Adrenal gland (tissue), 9 donors: ENCODE measurements at regions not wholly inside any gene's neighbourhood (a gene's known extent, or its start where the extent isn't known, plus 50 kb on each side); places are given as distances from the start of the nearest gene placed in this dataset.

ENCODE experiments used
- DNase-seq, 7 donors: peaks; one replicate each; pipeline ENCODE4 v3.0.0-alpha.2; 2019 to 2020
- H3K27ac ChIP-seq, 5 donors: fragments of 200-600 bp; sonication (generic) in 4 of 5; 1 replicate in 3 of 5; 2 replicates in 2 of 5; pipeline versions ENCODE4 v1.5.1 to v1.8.0; 2016 to 2020; ENCODE audit warnings: mild to moderate bottlenecking in 1 of 5
- H3K27me3 ChIP-seq: fragments of 200-600 bp; 2 replicates; pipeline ENCODE4 v1.8.0; 2021
- H3K36me3 ChIP-seq, 2 donors: fragments of 200-600 bp; replicated peaks in 1 of 2; 1 replicate in 1 of 2; 2 replicates in 1 of 2; pipeline versions ENCODE4 v1.5.1 to v1.8.0; 2018 to 2022
- H3K4me1 ChIP-seq, 2 donors: fragments of 200-600 bp; replicated peaks in 1 of 2; 1 replicate in 1 of 2; 2 replicates in 1 of 2; pipeline versions ENCODE4 v1.5.1 to v1.8.0; 2018 to 2021
- H3K4me3 ChIP-seq, 4 donors: fragments of 200-600 bp; sonication (generic) in 3 of 4; one replicate each; pipeline ENCODE4 v1.5.1; 2016 to 2018
- H3K9me3 ChIP-seq, 3 donors: fragments of 200-600 bp; sonication (generic) in 1 of 3; replicated peaks in 1 of 3; 1 replicate in 2 of 3; 2 replicates in 1 of 3; pipeline versions ENCODE4 v1.5.1 to v1.8.0; 2016 to 2021
- POLR2A ChIP-seq, 2 donors: fragments of 450-650 bp; IDR thresholded peaks; one replicate each; pipeline ENCODE4 v1.6.1; 2017; ENCODE audit warnings: antibody characterized with exemption in 2 of 2, mild to moderate bottlenecking in 2 of 2, moderate library complexity in 1 of 2
- WGBS, 4 donors: extraction: QIAGEN DNeasy Blood & Tissue Kit in 2 of 4; methylation state at CpG; one replicate each; pipeline versions ENCODE4 v1.1.5 to v1.1.7; 2013 to 2017; 5-methylcytosine and 5-hydroxymethylcytosine counted together
- intact Hi-C, 2 donors: fragments of 100-400 bp; cut with DNase I; formaldehyde crosslinking; loops; one replicate each; pipeline versions ENCODE4 v1.14.1 to v1.15.0; 2022 to 2023
- TF ChIP-seq, protein P1 (sequence below), 6 experiments: fragments of 450-650 bp in 4 of 6; fragments of 200-600 bp in 2 of 6; sonication (generic) in 1 of 6; IDR thresholded peaks; 1 replicate in 5 of 6; 2 replicates in 1 of 6; pipeline versions ENCODE4 v1.5.1 to v1.8.0; 2016 to 2021; ENCODE audit warnings: antibody characterized with exemption in 6 of 6, mild to moderate bottlenecking in 2 of 6, moderate library complexity in 1 of 6
- donor health status: healthy with polysubstance abuse.
- donor health status: Bipolar disorder and iron deficiency.
- donor health status: DM: yes; HTN: yes; CAD: no.
- donor health status: DM: no; HTN: no; CAD: no.
- donor health status: DM: no; HTN: no; CAD: no.

DNA sequence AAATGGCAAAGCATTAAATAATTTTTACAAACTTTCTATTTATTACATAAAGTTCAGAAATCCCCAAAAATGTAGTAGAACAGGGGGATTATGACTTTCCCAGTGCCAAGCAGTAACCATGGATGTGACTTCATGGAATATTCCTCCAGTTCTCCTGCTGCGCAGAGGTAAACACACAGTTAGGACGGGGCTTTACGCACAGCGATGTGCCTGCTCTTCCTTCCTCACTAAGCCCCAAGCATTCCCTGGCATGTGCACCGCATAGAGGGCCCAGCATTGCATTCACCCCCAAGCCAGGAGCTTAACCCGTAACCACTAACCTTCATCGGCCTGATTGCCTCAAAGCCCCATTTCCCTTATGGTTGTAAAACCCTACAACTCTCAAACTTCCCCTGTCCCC, 471.7 kb downstream of the SOX11 start:
- 75 to 94% (median 85%) methylated on average over 7 of the region's 7 CpGs for WGBS, 4 donors

DNA sequence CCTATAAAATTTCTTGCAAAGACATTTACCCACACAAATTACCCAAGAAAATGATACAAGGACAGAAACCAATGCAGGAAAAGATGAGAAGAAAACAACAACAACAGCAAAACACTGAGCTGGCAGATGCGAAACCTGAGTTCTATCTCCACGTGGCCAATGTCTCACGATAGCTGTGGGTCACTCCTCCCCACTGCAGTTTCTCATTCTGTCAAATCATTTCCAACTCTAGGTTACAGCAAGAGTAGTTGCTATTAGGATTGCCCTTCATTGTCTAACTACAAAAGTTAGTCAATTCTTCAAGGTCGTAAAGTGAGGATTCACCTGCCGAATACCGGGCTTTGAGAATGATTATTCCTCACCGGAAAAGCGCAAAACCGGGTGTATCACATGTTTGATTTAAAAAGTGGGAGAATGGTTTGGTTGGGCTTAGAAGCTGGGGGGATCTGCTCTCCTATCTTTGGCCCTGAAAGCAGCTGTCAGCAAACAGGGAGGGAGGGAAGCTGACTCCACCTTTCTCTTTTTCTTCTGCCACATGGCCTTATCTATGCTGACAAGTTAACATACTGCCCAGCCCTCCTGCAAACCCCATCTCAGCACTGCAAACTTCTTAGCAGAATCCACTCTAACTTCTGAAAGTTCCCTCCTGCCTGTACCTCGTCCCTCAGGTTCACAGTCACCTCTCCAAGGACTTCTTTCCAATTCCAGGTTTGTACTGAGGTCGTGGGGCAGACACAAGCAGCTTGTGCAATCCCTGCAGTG, 473.0 kb downstream of the SOX11 start:
- intact Hi-C loops: no loop called here
- WGBS, 4 donors: 51 to 63% (median 56%) methylated on average over 11 of the region's 11 CpGs
- H3K27ac ChIP-seq: no peak overlapping the region
- H3K27me3 ChIP-seq: no peaks in the 10 kb centered on the region
- H3K36me3 ChIP-seq: no peaks in the 10 kb centered on the region
- no peaks in the 10 kb centered on the region for H3K9me3 ChIP-seq
- DNase-seq: no peak
- TF ChIP-seq, protein P1, sequence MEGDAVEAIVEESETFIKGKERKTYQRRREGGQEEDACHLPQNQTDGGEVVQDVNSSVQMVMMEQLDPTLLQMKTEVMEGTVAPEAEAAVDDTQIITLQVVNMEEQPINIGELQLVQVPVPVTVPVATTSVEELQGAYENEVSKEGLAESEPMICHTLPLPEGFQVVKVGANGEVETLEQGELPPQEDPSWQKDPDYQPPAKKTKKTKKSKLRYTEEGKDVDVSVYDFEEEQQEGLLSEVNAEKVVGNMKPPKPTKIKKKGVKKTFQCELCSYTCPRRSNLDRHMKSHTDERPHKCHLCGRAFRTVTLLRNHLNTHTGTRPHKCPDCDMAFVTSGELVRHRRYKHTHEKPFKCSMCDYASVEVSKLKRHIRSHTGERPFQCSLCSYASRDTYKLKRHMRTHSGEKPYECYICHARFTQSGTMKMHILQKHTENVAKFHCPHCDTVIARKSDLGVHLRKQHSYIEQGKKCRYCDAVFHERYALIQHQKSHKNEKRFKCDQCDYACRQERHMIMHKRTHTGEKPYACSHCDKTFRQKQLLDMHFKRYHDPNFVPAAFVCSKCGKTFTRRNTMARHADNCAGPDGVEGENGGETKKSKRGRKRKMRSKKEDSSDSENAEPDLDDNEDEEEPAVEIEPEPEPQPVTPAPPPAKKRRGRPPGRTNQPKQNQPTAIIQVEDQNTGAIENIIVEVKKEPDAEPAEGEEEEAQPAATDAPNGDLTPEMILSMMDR (IDR thresholded peaks at IDR 0.05): no peak
- TF ChIP-seq POLR2A (IDR thresholded peaks at IDR 0.05): no peak
- H3K4me3 ChIP-seq: no peak overlapping the region
- H3K4me1 ChIP-seq: no peaks in the 10 kb centered on the region

More for the DNA sequence above, 471.7 kb downstream of the SOX11 start:
- Histone ChIP-seq H3K4me1 (no peaks in the 10 kb centered on the region), H3K9me3 (no peaks in the 10 kb centered on the region), H3K27ac (no peak overlapping the region), H3K4me3 (no peak overlapping the region), H3K27me3 (no peaks in the 10 kb centered on the region), H3K36me3 (no peaks in the 10 kb centered on the region)
- TF ChIP-seq, protein P1 (IDR thresholded peaks at IDR 0.05): no peak
- no peak for TF ChIP-seq POLR2A (IDR thresholded peaks at IDR 0.05)
- DNase-seq: no peak
- intact Hi-C loops: no loop called here

DNA sequence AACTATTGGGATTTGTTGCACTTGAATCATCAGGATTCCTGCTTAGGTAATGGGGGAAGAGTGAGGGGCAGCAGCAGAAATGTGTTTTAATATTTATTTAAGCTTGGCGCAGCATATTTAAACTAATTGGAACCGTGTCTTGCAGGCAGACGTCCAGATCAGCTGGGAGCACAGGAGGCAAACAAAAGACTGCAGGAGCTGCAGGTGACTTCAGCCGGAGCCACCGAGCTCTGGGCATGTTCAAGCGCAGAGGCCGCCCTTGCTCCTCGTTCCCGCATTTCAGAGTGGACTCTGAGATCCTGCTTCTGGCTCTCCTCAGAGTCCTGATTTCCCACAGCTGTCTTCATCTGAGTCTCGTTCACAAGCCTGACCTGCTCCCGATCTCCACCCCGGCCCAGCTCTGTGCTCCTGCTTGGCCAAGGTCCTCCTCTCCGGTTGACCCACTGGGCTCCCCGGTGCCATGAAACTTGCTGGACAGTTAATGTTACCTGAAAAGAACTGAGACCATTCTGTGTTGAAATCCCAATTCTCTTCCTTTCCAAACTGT, 475.5 kb downstream of the SOX11 start:
- Histone ChIP-seq H3K9me3 (no peaks in the 10 kb centered on the region), H3K27ac (no peak overlapping the region), H3K4me3 (no peak overlapping the region), H3K27me3 (no peaks in the 10 kb centered on the region), H3K36me3 (no peaks in the 10 kb centered on the region), H3K4me1 (no peaks in the 10 kb centered on the region)
- TF ChIP-seq POLR2A (IDR thresholded peaks at IDR 0.05): no peak
- TF ChIP-seq, protein P1 (IDR thresholded peaks at IDR 0.05): no peak
- intact Hi-C loops: no loop called here
- WGBS, 4 donors: 86 to 92% (median 90%) methylated on average over 14 of the region's 14 CpGs
- no peak for DNase-seq

DNA sequence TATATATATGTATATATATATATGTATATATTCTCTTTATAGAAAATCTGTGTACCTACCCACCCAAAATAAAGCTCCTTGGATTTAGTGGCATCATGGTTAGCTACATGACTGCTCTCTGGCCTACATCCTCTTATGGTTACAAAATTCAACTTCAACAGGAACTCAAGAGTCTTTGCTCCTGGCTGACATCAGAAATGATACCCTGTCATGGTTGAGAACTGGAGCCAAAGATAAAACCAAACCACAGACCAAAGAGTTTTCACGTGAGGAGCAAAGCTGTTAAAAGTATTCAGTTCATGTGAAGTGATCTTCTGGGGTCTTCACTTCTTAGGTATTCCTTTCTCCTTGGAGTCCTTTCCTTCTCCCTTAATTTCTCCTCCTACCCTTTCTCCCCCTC, 476.3 kb downstream of the SOX11 start:
- Histone ChIP-seq H3K36me3 (no peaks in the 10 kb centered on the region), H3K27me3 (no peaks in the 10 kb centered on the region), H3K9me3 (no peaks in the 10 kb centered on the region), H3K4me3 (no peak overlapping the region), H3K27ac (no peak overlapping the region), H3K4me1 (no peaks in the 10 kb centered on the region)
- WGBS, 4 donors: 47 to 81% (median 76%) methylated on average over 1 of the region's 1 CpG
- TF ChIP-seq, protein P1 (IDR thresholded peaks at IDR 0.05): no peak
- TF ChIP-seq POLR2A (IDR thresholded peaks at IDR 0.05): no peak
- intact Hi-C loops: no loop called here
- no peak for DNase-seq
